ENCODE measurements at regions not wholly inside any gene's neighbourhood (a gene's known extent, or its start where the extent isn't known, plus 50 kb on each side); places are given as distances from the start of the nearest gene placed in this dataset.
"Not testable (repeated sequence)": the region's sequence is repeated elsewhere in the genome, so short reads cannot be mapped to it uniquely, and the experiment has no call there.

- H3K27ac ChIP-seq, result no peak overlapping the region
- peaks cover 0 to 29% (median 25%) of the 10 kb centered on the region in 9 donors for H3K4me1 ChIP-seq
- no peak overlapping the region for H3K4me3 ChIP-seq
- no peak for TF ChIP-seq CTCF (IDR thresholded peaks at IDR 0.05)
- H3K36me3 ChIP-seq, result no peaks in the 10 kb centered on the region
- ATAC-seq (no peak), DNase-seq (no peak)
- H3K9me3 ChIP-seq, result peaks cover 0 to 19% (median 0%) of the 10 kb centered on the region in 11 donors
- no peaks in the 10 kb centered on the region for H3K27me3 ChIP-seq
- 84 to 92% methylated on average over 3 of the region's 3 CpGs for WGBS, 2 donors
- intact Hi-C loops (cut with DNase I), result loop anchor here in 3 of 10 donors (5.0 kb wide), 2 partner anchors 58 to 63 kb away; no protein-coding TSS in a partner anchor
These were observed 66.9 kb upstream of the THBS1 start for GRCh38 chr15:39513936-39514335.

GRCh38 chr15:39514933-39515332 is 65.9 kb upstream of the THBS1 start:
- intact Hi-C loops (cut with DNase I), result loop anchor here in 4 of 10 donors (5.0 kb wide), 3 partner anchors 57 to 923 kb away; no protein-coding TSS in a partner anchor
- Histone ChIP-seq H3K27me3 (no peaks in the 10 kb centered on the region), H3K9me3 (peaks cover 0 to 19% (median 0%) of the 10 kb centered on the region in 11 donors), H3K36me3 (no peaks in the 10 kb centered on the region), H3K27ac (no peak overlapping the region), H3K4me1 (peaks cover 0 to 28% (median 21%) of the 10 kb centered on the region in 9 donors), H3K4me3 (no peak overlapping the region)
- ATAC-seq (no peak), DNase-seq (no peak)
- 94 to 96% methylated on average over 2 of the region's 2 CpGs for WGBS, 2 donors
- TF ChIP-seq CTCF (IDR thresholded peaks at IDR 0.05), result no peak

- Histone ChIP-seq H3K4me3 (no peak overlapping the region), H3K27me3 (no peaks in the 10 kb centered on the region), H3K9me3 (peaks cover 0 to 19% (median 0%) of the 10 kb centered on the region in 11 donors), H3K4me1 (peaks cover 0 to 23% (median 20%) of the 10 kb centered on the region in 9 donors), H3K36me3 (no peaks in the 10 kb centered on the region), H3K27ac (no peak overlapping the region)
- intact Hi-C loops (cut with DNase I), result loop anchor here in 1 of 10 donors (5.0 kb wide), 1 partner anchor 923 kb away; no protein-coding TSS in a partner anchor
- 90 to 92% methylated on average over 3 of the region's 3 CpGs for WGBS, 2 donors
- no peak for TF ChIP-seq CTCF (IDR thresholded peaks at IDR 0.05)
- ATAC-seq (no peak), DNase-seq (no peak)
These were observed 65.1 kb upstream of the THBS1 start for GRCh38 chr15:39515765-39516164.

- no peak overlapping the region for H3K4me3 ChIP-seq
- intact Hi-C loops (cut with DNase I), result loop anchor here in 1 of 10 donors (5.0 kb wide), 1 partner anchor 925 kb away; no protein-coding TSS in a partner anchor
- peaks cover 0 to 19% (median 0%) of the 10 kb centered on the region in 11 donors for H3K9me3 ChIP-seq
- 65 to 80% methylated on average over 6 of the region's 6 CpGs for WGBS, 2 donors
- ATAC-seq, result no peak
- H3K36me3 ChIP-seq, result no peaks in the 10 kb centered on the region
- no peak overlapping the region for H3K27ac ChIP-seq
- H3K27me3 ChIP-seq, result no peaks in the 10 kb centered on the region
- TF ChIP-seq CTCF (IDR thresholded peaks at IDR 0.05), result no peak
- peaks cover 0 to 10% (median 4%) of the 10 kb centered on the region in 9 donors for H3K4me1 ChIP-seq
- DNase-seq, result no peak
These were observed 63.6 kb upstream of the THBS1 start for GRCh38 chr15:39517122-39517855.

GRCh38 chr15:39523968-39524367 is 56.9 kb upstream of the THBS1 start:
- H3K9me3 ChIP-seq; ATAC-seq; H3K4me1 ChIP-seq; H3K27ac ChIP-seq; H3K36me3 ChIP-seq; intact Hi-C loops (cut with DNase I); H3K27me3 ChIP-seq; DNase-seq; H3K4me3 ChIP-seq: not testable (repeated sequence)
- 86 to 88% methylated on average over 4 to 5 of the region's 5 CpGs for WGBS, 2 donors

All from heart right ventricle (tissue), 16 donors.